ENCODE measurements at regions not wholly inside any gene's neighbourhood (a gene's known extent, or its start where the extent isn't known, plus 50 kb on each side); places are given as distances from the start of the nearest gene placed in this dataset.

DNA sequence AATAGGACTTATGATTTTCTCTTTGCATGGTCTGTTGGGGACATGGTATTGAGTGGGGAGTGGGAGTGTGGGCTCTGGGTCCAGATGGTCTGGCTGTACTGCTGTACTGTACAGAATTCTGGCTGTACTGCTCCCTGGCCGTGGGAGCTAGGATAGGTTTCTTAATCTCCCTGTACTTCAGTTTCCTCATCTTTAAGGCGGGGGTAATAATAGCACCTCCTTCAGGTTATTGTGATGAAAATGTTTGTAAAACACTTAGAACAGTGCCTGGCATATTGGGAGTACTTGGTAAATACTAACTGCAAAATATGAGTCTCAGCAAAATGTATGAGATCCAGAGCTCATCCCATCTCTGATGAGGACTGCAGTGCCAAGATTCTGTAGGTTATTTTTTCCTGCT is 198.6 kb downstream of the KIF18A start:
- intact Hi-C loops (cut with DNase I) = no loop called here
- no peak for ATAC-seq

DNA sequence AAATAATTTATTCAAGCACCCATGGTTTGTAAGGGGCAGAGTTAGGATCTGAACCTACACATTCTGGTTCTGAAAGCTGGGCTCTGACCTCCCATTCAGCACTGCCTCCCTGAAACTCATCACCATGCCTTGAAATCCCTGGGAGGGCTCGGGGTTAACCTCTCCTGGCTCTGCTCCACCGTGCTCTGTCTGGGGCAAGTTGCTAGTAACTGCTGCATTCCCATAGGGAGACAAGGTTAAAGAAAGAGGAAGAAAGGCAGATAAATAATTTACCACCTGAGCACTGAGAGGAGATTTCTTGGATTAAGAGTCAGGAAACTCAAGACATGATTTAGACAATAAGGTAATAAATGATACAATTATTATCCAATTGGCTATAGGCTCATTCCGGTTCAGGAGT is 199.3 kb downstream of the KIF18A start:
- DNase-seq (ENCODE audit: low spot score) (no peak), ATAC-seq (no peak)
- intact Hi-C loops (cut with DNase I) = no loop called here

More for the DNA sequence above, 198.6 kb downstream of the KIF18A start:
- no peak for DNase-seq (ENCODE audit: low spot score)

DNA sequence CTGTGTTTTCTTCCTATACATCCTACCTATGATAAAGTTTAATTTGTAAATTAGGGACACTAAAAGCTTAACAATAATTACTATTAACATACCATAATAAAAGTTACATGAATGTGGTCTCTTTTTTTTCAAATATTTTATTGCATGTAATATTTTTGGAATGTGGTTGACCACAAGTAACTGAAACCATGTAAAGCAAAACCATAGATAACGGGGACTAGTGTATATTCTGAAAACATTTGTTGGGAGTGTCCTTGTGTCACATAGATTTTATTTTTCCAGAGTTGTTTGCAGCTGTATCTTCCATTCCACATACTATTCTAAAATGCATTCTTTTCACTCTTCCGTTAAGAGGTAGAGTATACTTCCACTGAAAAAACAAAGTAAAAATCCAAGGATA is 200.4 kb downstream of the KIF18A start:
- no peak for ATAC-seq
- intact Hi-C loops (cut with DNase I) = no loop called here
- no peak for DNase-seq (ENCODE audit: low spot score)

DNA sequence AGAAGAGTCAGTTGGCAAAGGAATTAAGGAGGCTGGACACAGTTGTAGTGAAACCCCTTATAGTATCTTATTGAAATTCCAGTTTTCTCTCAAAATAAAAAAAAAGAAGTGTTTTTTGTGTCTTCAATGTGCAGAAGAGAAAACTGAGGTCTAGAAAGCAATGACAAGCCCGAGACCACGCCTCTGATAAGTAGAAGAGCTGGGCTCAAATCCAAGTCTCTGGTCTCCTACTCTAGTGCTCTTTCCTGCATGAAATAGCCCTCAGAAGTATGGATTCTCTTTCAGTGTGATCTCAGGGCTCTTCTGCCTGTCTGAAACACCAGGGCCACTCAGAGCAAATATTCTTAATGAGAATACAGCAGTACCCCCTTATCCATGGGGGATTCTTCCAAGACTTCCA is 200.9 kb downstream of the KIF18A start:
- intact Hi-C loops (cut with DNase I) = no loop called here
- no peak for ATAC-seq
- no peak for DNase-seq (ENCODE audit: low spot score)

DNA sequence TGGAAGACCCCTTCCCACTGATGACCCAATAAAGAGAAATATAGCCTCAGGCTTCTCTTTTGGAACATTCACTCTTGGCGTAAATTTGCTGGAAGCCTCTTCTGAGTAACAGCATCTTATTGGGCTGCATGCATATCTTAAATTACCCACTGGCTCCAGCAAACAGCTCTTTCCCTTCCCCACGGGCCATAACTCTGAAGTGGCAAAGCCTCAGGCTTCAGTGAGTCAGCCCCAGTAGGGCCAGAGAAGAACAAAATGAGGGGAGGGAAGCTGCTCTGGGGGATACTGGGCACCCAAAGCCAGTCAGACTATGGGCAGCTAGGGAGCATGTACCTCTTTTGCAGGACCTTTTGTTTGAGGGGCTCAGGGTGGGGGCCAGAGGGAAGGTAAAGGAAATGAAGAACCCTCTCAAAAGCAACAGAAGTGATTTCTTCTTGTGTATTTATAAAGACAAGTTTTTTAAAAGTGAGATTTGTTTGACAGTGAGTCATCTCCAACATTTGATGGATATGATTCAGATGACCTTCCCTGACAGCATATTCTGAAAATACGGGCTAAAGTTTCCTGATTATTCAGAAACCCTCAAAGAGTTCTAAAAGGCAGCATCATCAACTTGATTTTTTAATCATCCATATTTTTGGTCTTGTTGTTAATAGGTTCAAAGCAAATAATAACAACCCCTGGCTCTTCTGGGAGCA is 203.4 kb downstream of the KIF18A start:
- intact Hi-C loops (cut with DNase I) = no loop called here
- DNase-seq (ENCODE audit: low spot score) (no peak), ATAC-seq (no peak)

DNA sequence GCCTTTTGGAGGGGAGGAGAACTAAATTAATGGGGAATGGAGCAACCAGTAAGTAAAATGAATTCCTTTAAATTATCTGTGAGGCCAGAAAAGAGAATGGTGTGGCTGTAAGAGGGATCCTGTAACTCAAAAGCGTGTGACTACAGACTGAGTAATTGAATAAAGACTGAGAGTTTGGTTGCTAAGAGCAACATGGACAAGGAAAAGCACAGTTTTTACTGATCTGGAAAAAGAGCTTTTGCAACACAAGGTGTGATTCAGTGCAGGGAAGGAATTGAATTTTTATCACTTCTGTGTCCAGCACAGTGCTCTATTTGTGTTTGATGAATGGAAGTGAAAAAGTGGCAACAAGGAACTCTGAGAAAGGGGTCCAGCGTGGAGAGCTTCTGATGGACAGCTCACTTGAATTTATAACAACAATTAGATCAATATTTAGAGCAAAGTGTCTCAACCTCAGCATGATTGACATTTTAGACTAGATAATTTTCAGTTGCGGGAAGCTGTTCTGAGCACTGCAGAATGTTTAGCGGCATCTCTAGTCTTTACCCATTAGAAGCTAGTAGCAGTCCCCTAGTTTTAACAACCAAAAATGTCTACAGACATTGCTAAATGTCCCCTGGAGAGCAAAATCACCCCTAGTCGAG is 202.8 kb upstream of the BDNF start:
- ATAC-seq = no peak
- DNase-seq (ENCODE audit: low spot score) = no peak
- intact Hi-C loops (cut with DNase I) = no loop called here

DNA sequence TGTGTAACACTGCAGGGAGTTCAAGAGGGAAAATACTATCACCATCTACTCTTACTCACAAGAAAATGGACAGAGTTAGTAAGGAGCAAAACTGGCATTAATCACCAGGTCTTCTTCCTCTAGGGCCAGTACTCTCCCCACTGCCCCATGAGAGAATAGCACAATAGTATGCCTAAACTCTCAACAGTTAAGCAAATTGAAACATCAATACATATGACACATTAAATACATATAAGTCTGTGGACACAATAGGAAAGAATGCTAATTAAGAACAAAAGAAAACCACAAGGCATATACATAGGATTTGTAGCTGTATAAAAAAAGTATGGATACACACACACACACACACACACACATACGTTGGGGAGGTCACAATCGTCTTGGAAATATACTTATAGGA is 197.9 kb upstream of the BDNF start:
- intact Hi-C loops (cut with DNase I) = no loop called here
- DNase-seq (ENCODE audit: low spot score) (no peak), ATAC-seq (no peak)

DNA sequence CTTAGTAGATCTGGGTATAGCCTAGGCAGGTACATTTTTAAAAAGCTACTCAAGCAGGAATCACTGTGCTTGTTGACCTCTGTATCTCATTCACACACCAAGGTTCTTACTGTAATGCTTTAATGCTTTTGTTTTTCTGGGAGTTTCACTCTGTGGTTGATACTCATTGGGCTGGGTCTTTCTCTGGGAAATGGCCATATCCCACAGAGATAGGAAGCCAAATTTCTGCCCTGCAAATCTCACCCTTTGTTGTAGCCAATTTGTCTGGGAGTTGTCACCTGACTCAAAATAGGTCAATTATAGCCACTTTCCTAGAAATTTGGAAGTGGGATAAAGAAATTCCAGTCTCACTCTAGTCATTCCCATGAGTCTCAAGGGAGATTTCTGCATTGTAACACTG is 195.8 kb upstream of the BDNF start:
- DNase-seq (ENCODE audit: low spot score) (no peak), ATAC-seq (no peak)
- intact Hi-C loops (cut with DNase I) = no loop called here

DNA sequence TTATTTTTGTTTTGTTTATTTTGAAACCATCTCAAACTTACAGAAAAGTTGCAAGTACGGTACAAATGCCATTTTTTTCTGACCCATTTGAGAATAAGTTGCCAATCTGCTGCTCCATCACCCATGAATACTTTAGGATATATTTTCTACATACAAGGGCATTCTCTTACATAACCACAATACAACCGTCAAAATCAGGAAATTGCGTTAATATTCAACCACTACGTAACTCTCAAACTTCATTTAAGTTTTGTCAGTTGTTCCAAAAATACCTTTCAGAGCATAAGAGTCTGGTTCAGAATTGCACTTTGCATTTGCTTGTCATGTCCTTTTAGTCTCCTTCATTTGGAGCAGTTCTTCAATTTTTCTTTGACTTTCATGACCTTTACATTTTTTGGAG is 194.3 kb upstream of the BDNF start:
- intact Hi-C loops (cut with DNase I) = no loop called here
- no peak for ATAC-seq
- DNase-seq (ENCODE audit: low spot score) = no peak

DNA sequence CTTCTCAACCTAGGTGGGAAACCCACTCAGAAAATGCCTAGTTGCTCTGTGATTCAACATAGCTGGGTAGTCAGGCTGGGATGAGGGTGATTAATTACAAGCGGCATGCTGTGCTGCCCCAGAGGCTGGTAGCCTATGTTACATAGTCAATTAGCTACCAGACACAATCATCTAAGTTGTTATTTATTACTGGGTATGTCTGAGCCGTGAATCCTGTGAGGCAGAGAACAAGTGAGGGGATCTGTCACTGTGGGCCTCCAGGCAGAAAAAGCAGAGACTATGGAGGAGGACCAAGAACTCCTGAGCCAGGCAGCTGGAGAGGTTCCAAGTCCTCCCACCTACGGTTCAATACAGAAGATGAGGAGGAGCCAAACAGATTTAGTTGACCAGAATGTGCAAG is 186.6 kb upstream of the BDNF start:
- DNase-seq (ENCODE audit: low spot score) (no peak), ATAC-seq (no peak)
- intact Hi-C loops (cut with DNase I) = no loop called here

DNA sequence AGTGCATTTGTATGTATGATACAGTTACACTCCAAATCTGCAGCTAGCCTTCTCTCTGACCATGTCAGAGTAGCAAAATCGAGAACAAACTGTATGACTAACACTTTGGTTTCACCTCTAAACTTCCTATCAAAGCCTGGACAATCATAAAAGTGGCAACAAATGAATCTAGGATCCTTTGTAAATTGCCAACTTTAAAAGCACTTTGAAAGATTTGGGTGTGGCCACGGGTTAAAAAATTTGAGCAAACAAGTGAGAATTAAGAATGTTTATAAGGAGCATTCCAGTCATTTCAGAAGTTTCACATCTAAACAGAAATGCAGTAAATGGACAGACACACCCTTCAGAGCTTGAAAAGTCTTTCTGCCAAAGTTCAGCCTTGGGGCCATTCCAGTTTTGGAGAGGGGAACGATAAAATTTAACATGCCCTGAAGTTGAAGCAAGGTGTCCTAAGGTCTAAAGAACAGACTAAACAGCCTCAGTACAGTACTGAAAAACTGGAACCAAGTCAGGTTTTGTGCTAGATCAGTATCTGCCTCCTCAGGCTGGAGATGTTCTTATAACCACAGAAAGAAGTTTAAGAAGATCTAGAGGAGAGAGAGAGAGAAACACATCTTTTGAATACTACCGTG is 181.9 kb upstream of the BDNF start:
- no peak for DNase-seq (ENCODE audit: low spot score)

DNA sequence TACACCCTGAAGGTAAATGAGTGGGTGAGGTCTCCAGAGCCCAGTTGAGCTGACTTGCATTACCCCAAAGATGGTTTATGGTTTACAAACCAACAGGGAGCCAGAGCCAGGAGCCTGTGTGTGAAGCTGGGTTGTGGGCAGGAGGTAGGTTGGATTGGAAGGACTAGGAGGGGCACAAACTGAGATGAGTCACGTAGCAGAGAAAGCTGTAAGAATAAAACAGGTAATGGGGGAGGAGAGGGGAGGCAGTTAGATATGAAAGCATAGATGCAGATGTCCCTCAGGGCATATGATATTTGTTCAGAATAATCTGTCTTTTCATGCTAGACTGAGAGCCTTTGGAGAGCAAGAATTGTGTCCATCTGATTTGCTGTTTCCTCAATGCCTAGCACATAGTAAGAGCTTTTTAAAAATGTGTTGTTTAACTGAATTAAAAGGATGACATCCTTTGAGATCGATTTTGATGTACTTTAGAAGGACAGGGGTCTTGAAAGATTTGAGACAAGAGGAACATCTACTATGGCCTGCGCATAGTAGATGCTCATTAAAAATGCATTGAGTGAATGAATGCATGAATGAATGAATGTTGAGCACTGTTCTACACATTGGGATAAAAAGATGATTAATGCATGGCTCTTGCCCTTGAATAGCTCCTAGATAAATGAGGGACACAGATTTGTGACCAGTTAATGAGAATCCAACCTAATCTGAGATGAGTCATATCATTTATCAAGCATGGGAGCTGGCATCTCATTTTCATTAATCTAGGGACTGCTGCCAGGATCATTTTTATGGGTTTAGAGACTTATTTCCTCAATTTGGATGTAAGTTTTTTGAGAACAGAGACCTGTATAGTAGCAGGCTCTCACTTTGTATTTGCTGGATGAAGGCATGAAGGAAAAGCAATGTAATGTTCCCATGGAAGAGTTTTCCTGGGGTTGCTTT is 175.8 kb upstream of the BDNF start:
- intact Hi-C loops (cut with DNase I) = no loop called here
- ATAC-seq (no peak), DNase-seq (ENCODE audit: low spot score) (no peak)

More for the DNA sequence above, 181.9 kb upstream of the BDNF start:
- peak; percentile 64 for ATAC-seq
- intact Hi-C loops (cut with DNase I) = no loop called here

DNA sequence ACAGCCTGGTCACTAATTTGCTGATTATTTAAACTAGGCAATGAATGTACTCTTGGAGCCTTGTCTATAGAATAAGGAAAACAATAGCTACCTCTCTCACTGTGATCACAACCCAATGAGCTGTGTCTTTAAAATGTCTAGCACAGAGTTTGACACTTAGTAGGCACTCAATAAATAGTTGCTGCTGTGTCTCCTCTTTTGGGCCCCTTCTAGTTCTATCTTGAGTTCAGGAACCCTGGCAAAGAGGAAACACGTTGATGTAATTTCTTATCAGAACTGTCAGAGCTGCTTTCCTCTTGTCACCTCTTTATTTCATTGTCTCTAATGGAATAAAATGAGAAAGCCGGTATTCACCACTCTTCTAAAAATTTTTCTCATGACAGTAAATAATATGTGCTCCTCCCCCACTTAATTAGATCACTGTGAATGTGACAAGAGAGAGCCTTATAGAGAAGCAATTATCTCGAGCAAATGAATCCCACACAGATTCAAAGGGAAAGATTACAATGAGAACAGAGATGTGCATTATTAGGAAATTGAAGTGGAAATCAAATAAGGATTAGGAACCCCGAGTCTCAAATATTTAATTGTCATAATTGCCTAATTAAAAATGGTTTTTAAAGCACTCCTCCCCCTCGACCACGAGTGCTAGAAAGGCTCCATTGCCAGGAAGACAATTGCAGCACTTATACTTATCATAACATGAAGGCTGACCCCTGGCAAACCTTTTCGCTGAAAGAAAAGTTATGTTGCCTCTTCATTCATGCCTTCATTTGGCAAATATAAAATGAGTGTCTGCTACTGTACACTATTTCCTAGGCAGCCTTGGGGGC is 175.0 kb upstream of the BDNF start:
- DNase-seq (ENCODE audit: low spot score) = no peak
- intact Hi-C loops (cut with DNase I) = no loop called here
- ATAC-seq = no peak

DNA sequence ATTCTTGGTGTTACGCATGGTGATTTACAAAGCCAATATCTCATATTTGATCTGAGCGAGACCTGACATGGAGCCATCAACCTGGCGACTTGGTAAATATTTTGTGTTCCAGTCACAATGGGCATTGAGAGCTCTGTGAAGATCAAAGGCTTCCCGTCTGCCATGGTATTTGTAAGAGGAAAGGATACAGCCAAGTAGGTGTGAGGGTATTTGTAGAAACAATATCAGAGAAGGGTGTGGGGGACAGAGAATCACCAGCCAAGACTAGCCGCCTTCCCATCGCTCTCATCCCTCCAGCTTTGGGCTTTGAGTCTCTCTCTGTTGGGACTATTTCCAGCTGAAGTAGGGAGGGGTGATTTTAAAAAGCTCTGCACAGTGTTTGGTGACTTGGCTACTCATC is 173.4 kb upstream of the BDNF start:
- intact Hi-C loops (cut with DNase I) = no loop called here
- ATAC-seq (no peak), DNase-seq (ENCODE audit: low spot score) (no peak)

DNA sequence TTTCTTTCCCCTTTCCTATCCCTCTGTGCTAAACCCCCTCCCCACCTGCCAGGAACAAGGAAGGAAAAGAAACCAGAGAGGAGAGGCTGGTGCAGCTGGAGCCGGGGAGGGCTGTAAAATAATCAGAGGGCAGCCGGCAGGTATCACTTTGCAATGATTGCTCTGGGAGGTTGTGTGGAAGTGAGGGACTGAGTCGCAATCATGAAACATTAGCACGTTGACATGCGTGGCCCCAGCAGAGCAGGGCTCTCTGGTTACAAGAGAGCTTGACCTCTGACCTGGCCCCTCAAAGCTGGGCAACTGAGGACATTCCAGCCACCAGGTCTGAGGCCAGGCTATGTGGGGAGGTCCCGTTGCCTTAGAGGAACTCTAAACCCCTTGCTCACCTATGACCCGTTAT is 170.8 kb upstream of the BDNF start:
- DNase-seq (ENCODE audit: low spot score) = no peak
- ATAC-seq = no peak
- intact Hi-C loops (cut with DNase I) = no loop called here

DNA sequence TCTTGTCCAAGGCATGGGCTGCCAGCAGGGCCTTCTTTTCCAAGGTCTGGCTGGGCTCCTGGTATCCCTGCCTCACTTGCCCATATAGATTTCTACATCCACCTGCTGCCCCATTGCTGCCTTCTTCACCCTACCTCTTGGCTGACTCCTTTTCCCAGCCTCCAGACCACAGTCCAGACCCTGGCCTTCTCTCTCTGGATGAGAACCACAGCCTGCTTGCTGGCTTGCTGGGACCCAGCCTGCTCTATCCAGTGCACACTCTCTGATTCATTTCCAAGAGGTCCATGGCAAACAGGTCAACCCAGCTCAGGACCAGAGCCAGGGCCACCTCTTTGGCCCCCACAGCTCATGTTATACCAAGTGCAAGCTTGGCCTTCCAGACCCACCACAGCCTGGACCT is 169.4 kb upstream of the BDNF start:
- DNase-seq (ENCODE audit: low spot score) (no peak), ATAC-seq (no peak)
- intact Hi-C loops (cut with DNase I) = no loop called here

DNA sequence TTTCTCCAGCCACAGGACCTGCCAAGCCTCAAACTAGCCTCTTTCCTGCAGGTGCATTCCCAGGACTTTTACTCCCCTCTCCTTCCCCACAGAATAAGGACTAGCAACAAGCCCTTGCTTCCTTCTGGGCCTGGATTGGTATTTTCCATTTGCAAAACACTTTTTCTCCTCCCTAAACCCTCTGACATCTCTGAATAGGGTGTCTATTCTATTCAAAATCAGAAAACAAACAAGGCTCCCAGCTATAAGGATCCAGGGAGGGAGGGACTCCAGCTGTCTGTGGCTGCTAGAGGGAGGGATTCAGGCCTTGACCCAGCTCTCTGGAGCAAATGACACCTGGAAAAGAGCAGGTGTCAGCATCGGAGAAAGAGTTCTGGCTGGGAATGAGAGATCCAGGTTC is 168.5 kb upstream of the BDNF start:
- intact Hi-C loops (cut with DNase I) = no loop called here
- DNase-seq (ENCODE audit: low spot score) = no peak
- ATAC-seq = no peak

DNA sequence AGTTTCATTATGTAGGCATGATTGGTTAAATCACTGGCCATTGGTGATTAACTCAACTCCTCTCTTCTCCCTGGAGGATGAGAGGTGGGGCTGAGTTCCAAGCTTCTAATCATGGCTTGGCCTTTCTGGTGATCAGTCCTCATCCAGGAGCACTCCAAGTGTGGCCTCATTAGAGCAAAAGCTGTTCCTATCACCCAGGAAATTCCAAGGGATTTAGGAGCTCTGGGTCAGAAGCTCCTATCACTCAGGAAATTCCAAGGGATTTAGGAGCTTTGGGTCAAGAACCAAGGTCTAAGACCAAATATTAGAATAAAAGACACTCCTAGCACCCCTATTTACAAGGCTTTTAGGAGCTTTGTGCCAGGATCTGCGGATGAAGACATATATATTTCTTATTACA is 168.0 kb upstream of the BDNF start:
- ATAC-seq (no peak), DNase-seq (ENCODE audit: low spot score) (no peak)
- intact Hi-C loops (cut with DNase I) = no loop called here

DNA sequence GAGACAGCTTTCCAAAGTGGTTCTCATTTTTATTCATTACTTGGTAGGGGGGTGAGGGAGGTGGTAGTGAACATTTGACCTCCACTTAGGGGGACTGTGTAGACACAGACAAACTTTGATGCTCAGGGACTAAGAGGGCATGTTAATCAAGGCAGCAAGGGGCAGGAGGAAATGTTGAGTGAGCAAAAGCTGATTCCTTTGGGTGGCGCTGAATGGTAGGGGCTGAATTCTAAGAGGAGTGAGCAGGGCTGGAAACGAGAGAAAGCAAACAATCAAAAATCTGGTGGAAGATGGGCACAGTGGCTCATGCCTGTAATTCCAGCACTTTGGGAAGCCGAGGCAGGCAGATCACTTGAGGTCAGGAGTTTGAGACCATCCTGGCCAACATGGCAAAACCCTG is 164.8 kb upstream of the BDNF start:
- DNase-seq (ENCODE audit: low spot score) = no peak
- ATAC-seq = no peak
- intact Hi-C loops (cut with DNase I) = no loop called here

Measured in sciatic nerve (tissue), 2 donors.